Activated CD4-positive, alpha-beta T cell treated with anti-CD3 and anti-CD28 coated beads for 48 hours (primary cell): ENCODE measurements at regions not wholly inside any gene's neighbourhood (a gene's known extent, or its start where the extent isn't known, plus 50 kb on each side); places are given as distances from the start of the nearest gene placed in this dataset.

Experiments
- DNase-seq: peaks from one replicate; pipeline ENCODE4 v3.0.0-alpha.2; 2020

GRCh38 chr12:60257063-60257462 lies 661.2 kb downstream of the SLC16A7 start:
- DNase-seq: no peak

- no peak for DNase-seq
Measured at GRCh38 chr12:60259225-60259624, 663.4 kb downstream of the SLC16A7 start.

- DNase-seq: no peak
Measured at GRCh38 chr12:60262378-60262777, 666.5 kb downstream of the SLC16A7 start.

- DNase-seq: no peak
Measured at GRCh38 chr12:60263161-60263560, 667.3 kb downstream of the SLC16A7 start.

- no peak for DNase-seq
Measured at GRCh38 chr12:60263836-60264493, 668.1 kb downstream of the SLC16A7 start.

DNA sequence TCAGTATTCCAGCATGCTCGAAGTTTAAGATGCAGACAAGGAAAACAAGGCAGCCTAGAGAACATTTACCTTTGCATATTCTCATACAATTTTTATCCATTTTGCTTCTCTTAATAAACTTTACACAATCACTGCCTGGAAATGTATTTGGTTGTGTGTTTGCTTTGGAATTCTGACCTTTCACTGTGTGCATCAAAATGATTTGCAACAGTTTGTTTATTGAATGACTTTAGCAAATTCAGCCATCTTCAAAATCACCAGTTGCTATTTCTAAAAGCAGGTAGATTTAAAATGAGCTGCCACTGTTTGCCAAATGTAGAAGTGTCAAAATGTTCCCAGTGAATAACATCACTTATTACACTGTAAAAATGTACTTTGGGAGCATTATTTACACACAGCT lies 669.9 kb downstream of the SLC16A7 start:
- DNase-seq: no peak

GRCh38 chr12:60266381-60266852 lies 670.6 kb downstream of the SLC16A7 start:
- DNase-seq: no peak

GRCh38 chr12:60269611-60270269 lies 673.9 kb downstream of the SLC16A7 start:
- no peak for DNase-seq

GRCh38 chr12:60271816-60272215 lies 676.0 kb downstream of the SLC16A7 start:
- DNase-seq: no peak

- DNase-seq: no peak
Measured at GRCh38 chr12:60278209-60278608, 682.4 kb downstream of the SLC16A7 start.

GRCh38 chr12:60279221-60279620 lies 683.4 kb downstream of the SLC16A7 start:
- no peak for DNase-seq

DNA sequence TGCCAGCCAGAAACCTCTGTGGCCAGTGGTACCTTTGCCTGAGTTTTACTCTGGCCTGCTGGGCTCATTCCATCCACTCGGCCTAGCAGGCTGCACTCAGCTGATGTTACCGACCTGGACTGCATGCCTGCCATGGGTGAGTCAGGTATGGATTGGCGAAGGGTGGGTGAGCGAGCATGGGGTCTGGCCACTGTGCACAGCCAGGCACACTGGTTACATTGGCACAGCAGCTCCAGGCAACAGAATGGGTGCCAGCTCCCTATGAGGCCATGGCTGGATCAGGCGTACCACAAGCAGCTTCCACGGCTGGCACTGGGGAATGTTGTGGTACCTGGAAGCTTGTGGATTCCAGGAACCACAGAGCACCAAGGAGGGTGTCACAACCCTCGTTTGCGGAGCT lies 685.7 kb downstream of the SLC16A7 start:
- no peak for DNase-seq

DNA sequence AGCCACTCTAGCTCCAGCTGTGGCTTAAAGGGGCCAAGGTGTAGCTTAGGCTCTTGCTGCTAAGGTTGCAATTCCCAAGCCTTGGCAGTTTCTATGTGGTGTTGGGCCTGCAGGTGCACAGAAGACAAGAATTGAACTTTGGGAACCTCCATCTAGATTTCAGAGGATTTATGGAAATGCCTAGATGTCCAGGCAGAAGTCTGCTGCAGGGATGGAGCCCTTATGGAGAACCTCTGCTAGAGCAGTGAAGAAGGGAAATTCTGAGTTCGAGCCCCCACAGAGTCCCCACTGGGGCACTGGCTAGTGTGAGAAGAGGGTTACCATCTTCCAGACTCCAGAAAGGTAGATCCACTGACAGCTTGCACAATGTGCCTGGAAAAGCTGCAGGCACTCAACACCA lies 694.7 kb downstream of the SLC16A7 start:
- no peak for DNase-seq

DNA sequence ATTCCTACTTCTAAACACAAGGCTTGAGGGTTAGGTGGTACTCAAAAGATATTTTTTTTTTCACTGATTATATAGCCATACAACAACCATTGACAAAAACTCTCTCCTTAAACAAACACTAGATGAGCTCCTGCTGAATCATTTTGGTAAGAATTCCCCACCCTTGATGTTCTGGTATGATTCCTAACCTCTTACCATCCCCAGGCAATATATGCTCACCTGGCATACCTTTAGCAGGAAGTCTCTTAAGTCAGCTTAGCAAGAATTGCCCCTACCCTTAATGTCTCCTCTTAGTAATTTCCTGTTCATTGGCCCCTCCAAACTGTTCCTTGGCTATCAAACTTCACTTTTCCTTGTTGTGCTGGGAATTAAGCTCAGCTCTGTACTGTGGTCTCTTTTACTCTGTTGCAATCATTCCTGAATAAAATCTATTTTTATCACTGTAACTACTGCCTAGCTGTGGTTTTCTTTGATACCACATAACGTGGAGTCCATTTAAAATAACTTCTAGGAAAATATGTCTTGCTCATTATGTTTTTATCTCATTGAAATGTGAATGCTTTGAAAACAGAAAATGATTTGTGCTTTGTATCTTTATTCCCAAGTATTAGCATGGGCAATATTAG lies 712.6 kb downstream of the SLC16A7 start:
- DNase-seq: no peak

- DNase-seq: no peak
Measured at GRCh38 chr12:60311940-60312339, 716.1 kb downstream of the SLC16A7 start.

DNA sequence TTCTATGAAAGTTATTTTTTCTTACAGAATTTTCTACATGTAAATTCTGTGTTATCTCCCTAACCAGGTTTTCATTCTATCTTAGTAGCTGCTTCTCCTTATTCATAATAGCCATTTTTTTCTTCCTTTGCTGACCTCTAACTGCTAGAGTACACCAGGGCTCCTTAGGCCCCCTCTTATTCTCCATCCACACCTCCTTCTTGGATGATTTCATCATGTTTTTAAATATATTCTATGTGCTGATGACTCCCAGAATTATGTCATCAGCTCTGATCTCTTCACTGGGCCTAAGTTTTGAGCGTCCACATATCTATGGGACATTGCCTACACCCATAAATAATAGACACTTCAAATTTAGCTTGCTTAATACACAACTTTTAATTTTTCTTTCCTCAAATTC lies 721.5 kb downstream of the SLC16A7 start:
- no peak for DNase-seq

GRCh38 chr12:60324746-60325145 lies 728.9 kb downstream of the SLC16A7 start:
- DNase-seq: no peak

- DNase-seq: no peak
Measured at GRCh38 chr12:60333461-60333860, 737.6 kb downstream of the SLC16A7 start.

GRCh38 chr12:60335745-60336144 lies 739.9 kb downstream of the SLC16A7 start:
- no peak for DNase-seq

GRCh38 chr12:60337839-60338549 lies 742.2 kb downstream of the SLC16A7 start:
- DNase-seq: no peak

- no peak for DNase-seq
Measured at GRCh38 chr12:60345442-60345841, 749.6 kb downstream of the SLC16A7 start.

- no peak for DNase-seq
Measured at GRCh38 chr12:60349232-60349978, 753.6 kb downstream of the SLC16A7 start.

DNA sequence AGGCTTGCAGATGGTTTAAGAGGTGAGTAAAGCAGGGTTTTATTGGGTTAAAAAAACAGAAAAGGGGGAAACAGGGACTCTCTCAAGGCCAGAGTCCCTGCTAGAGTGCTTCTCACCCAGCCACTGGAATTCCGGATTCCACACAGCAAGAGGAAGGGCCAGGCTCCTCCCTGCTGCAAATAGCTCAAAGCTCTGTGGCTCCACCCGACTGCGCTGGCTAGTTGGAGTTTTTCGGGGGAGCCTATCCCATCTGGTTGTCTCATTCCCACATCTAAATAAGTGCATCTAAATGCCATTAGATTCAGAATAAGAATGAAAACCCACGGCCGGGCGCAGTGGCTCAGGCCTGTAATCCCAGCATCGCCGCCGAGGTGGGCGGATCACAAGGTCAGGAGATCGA lies 791.5 kb downstream of the SLC16A7 start:
- no peak for DNase-seq
